ENCODE measurements at regions not wholly inside any gene's neighbourhood (a gene's known extent, or its start where the extent isn't known, plus 50 kb on each side); places are given as distances from the start of the nearest gene placed in this dataset.

GRCh38 chr4:156374894-156375293 is 421.2 kb upstream of the CTSO start:
- no peak for TF ChIP-seq CTCF (IDR thresholded peaks at IDR 0.05)
- no peak for TF ChIP-seq POLR2A (IDR thresholded peaks at IDR 0.05)
- TF ChIP-seq EP300 (IDR thresholded peaks at IDR 0.05): no peak
- TF ChIP-seq POLR2AphosphoS5 (IDR thresholded peaks at IDR 0.05): no peak

Data from gastroesophageal sphincter (tissue), 3 donors.